ENCODE measurements at regions not wholly inside any gene's neighbourhood (a gene's known extent, or its start where the extent isn't known, plus 50 kb on each side); places are given as distances from the start of the nearest gene placed in this dataset.

GRCh38 chr6:19682859-19683258, 154.3 kb upstream of the ID4 start:
- TF ChIP-seq CTCF (IDR thresholded peaks at IDR 0.05), result no peak
- no peak for TF ChIP-seq ZFX (IDR thresholded peaks at IDR 0.05; ENCODE audit: borderline replicate concordance)
